ENCODE measurements at regions not wholly inside any gene's neighbourhood (a gene's known extent, or its start where the extent isn't known, plus 50 kb on each side); places are given as distances from the start of the nearest gene placed in this dataset.

DNA sequence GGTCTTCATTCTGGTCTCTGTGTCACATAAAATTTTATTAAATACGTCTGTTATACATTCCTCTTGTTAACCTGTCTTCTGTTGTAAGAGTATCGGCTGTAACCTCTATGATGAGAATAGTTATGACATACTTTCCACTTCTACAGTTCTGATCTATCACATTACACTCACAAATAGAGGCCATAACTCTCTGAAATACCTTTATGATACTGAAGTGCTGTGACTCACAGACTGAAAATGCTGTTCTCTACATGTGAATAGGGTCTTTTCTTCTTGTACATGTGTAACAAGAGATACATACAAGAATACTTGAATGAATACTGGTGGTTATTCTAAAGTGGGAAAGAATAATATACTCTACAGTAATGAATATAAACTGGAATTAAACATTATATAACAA lies 1047.6 kb downstream of the TECRL start:
- Histone ChIP-seq H3K9me3 (ENCODE audit: control insufficient read depth, insufficient read depth, low read length) (peaks cover 6% of the 10 kb centered on the region; the same call in 1 of the 2 replicates), H3K79me1 (ENCODE audit: low read depth in 1 of 2, low read length in 2 of 2) (no peaks in the 10 kb centered on the region), H3K9me1 (ENCODE audit: insufficient read depth, low read length) (no peaks in the 10 kb centered on the region), H3K4me1 (ENCODE audit: control insufficient read depth, insufficient read depth, low read length) (no peaks in the 10 kb centered on the region), H2BK5ac (ENCODE audit: low read depth, low read length, poor library complexity, severe bottlenecking) (no peak overlapping the region), H3K4me2 (ENCODE audit: low read depth, low read length) (no peak overlapping the region), H3K9ac (ENCODE audit: low read depth, low read length) (no peak overlapping the region), H2BK15ac (ENCODE audit: low read depth, low read length) (no peak overlapping the region), H3K36me3 (ENCODE audit: control insufficient read depth, insufficient read depth, low read length) (no peaks in the 10 kb centered on the region), H3K14ac (replicated peaks; ENCODE audit: low read depth, low read length) (no peak overlapping the region), H4K20me1 (ENCODE audit: insufficient read depth, low read length) (no peaks in the 10 kb centered on the region), H3K56ac (ENCODE audit: extremely low read depth, insufficient read depth, low read length) (no peak overlapping the region), H4K91ac (ENCODE audit: insufficient read depth, low read depth, low read length) (no peak overlapping the region), H2BK120ac (ENCODE audit: low read depth, low read length) (no peak overlapping the region), H3K4me3 (ENCODE audit: insufficient read depth, low read depth, low read length) (no peak overlapping the region), H3K23ac (ENCODE audit: low read depth, low read length) (no peak overlapping the region), H2AK5ac (ENCODE audit: low read depth, low read length) (no peak overlapping the region), H2AK9ac (replicated peaks; ENCODE audit: low read depth, low read length, poor library complexity) (no peak overlapping the region), H2BK20ac (ENCODE audit: low read depth, low read length) (no peak overlapping the region), H3K18ac (ENCODE audit: low read depth, low read length) (no peak overlapping the region), H3K27ac (ENCODE audit: insufficient read depth, low read length) (no peak overlapping the region), H4K8ac (ENCODE audit: low read depth in 2 of 2, low read length in 2 of 2) (no peak overlapping the region), H3K27me3 (ENCODE audit: control insufficient read depth, insufficient read depth, low read length) (no peaks in the 10 kb centered on the region), H2AFZ (replicated peaks; ENCODE audit: low read length, poor library complexity) (no peak overlapping the region), H3K4ac (ENCODE audit: low read depth, low read length) (no peak overlapping the region), H4K5ac (ENCODE audit: low read depth, low read length) (no peak overlapping the region)
- CTCF ChIA-PET, result no interaction called here
- ATAC-seq (ENCODE audit: low read depth), result no peak
- no CpG with 5 or more reads among the region's 2 CpGs for WGBS, 2 experiments (ENCODE audit: extremely low coverage in 2 of 2, insufficient read length in 1 of 2)
- no peak for TF ChIP-seq RCOR1 (IDR thresholded peaks at IDR 0.05; ENCODE audit: insufficient replicate concordance, low read length)
- TF ChIP-seq, protein P1, sequence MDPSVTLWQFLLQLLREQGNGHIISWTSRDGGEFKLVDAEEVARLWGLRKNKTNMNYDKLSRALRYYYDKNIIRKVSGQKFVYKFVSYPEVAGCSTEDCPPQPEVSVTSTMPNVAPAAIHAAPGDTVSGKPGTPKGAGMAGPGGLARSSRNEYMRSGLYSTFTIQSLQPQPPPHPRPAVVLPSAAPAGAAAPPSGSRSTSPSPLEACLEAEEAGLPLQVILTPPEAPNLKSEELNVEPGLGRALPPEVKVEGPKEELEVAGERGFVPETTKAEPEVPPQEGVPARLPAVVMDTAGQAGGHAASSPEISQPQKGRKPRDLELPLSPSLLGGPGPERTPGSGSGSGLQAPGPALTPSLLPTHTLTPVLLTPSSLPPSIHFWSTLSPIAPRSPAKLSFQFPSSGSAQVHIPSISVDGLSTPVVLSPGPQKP (IDR thresholded peaks at IDR 0.05; ENCODE audit: borderline replicate concordance, low read depth, low read length), result no peak
- no peak for DNase-seq
- BruUV-seq (replicated peaks), result no TSS peak
- POLR2A ChIA-PET (ENCODE audit: unreplicated experiment), result no interaction called here
- in situ Hi-C loops (cut with MboI; ENCODE audit: low sequenced_read_pairs) (no loop called here), intact Hi-C loops (cut with micrococcal nuclease) (no loop called here), dilution Hi-C loops (cut with HindIII; ENCODE audit: low sequenced_read_pairs, unreplicated experiment) (no loop called here)

All from IMR-90 (cell line).